ENCODE measurements at regions not wholly inside any gene's neighbourhood (a gene's known extent, or its start where the extent isn't known, plus 50 kb on each side); places are given as distances from the start of the nearest gene placed in this dataset.

DNA sequence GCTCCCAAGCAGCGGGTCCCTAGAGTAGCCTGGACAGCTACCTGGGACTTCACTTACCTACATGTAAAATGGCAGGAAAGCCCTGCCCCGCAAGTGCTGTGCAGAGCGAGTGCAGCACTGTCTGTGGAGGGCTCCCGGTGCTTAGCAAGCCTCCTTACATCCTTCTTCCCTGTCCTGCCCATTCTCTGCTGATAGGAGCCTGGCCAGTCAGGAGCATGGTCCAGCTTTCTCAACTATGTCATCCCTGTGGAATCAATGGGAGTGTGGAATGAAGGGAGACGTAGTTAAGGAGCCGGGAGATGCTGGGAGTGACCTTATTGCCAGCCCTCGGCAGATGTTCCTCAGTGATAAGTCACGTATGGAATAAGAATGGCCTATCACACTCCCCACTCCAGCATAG is 661.9 kb upstream of the ID2 start:
- no peaks in the 10 kb centered on the region for H3K9me3 ChIP-seq (ENCODE audit: control insufficient read depth, low read length)
- H3K4me3 ChIP-seq (ENCODE audit: insufficient read depth, low read depth, low read length, poor library complexity, severe bottlenecking), result no peak overlapping the region
- no peak overlapping the region for H3K27ac ChIP-seq (ENCODE audit: insufficient read depth, low read length, poor library complexity, severe bottlenecking)
- no peaks in the 10 kb centered on the region for H3K36me3 ChIP-seq (ENCODE audit: control insufficient read depth, insufficient read depth, low read length)
- no peak for DNase-seq
- H3K27me3 ChIP-seq (replicated peaks; ENCODE audit: control insufficient read depth, insufficient read depth, low read length, poor library complexity, severe bottlenecking), result no peaks in the 10 kb centered on the region
- H3K4me1 ChIP-seq (ENCODE audit: control insufficient read depth, insufficient read depth, low read length, poor library complexity, severe bottlenecking), result no peaks in the 10 kb centered on the region

- Histone ChIP-seq H3K4me1 (ENCODE audit: control insufficient read depth, insufficient read depth, low read length, poor library complexity, severe bottlenecking) (no peaks in the 10 kb centered on the region), H3K4me3 (ENCODE audit: insufficient read depth, low read depth, low read length, poor library complexity, severe bottlenecking) (no peak overlapping the region), H3K36me3 (ENCODE audit: control insufficient read depth, insufficient read depth, low read length) (no peaks in the 10 kb centered on the region), H3K27ac (ENCODE audit: insufficient read depth, low read length, poor library complexity, severe bottlenecking) (no peak overlapping the region), H3K9me3 (ENCODE audit: control insufficient read depth, low read length) (no peaks in the 10 kb centered on the region), H3K27me3 (replicated peaks; ENCODE audit: control insufficient read depth, insufficient read depth, low read length, poor library complexity, severe bottlenecking) (no peaks in the 10 kb centered on the region)
- no peak for DNase-seq
These were observed 659.9 kb upstream of the ID2 start for GRCh38 chr2:8021921-8022320.

GRCh38 chr2:8022908-8023640 is 658.8 kb upstream of the ID2 start:
- no peaks in the 10 kb centered on the region for H3K27me3 ChIP-seq (replicated peaks; ENCODE audit: control insufficient read depth, insufficient read depth, low read length, poor library complexity, severe bottlenecking)
- H3K4me1 ChIP-seq (ENCODE audit: control insufficient read depth, insufficient read depth, low read length, poor library complexity, severe bottlenecking), result no peaks in the 10 kb centered on the region
- H3K4me3 ChIP-seq (ENCODE audit: insufficient read depth, low read depth, low read length, poor library complexity, severe bottlenecking), result no peak overlapping the region
- no peak for DNase-seq
- H3K9me3 ChIP-seq (ENCODE audit: control insufficient read depth, low read length), result no peaks in the 10 kb centered on the region
- no peaks in the 10 kb centered on the region for H3K36me3 ChIP-seq (ENCODE audit: control insufficient read depth, insufficient read depth, low read length)
- H3K27ac ChIP-seq (ENCODE audit: insufficient read depth, low read length, poor library complexity, severe bottlenecking), result no peak overlapping the region

GRCh38 chr2:8024506-8024905 is 657.4 kb upstream of the ID2 start:
- Histone ChIP-seq H3K4me3 (ENCODE audit: insufficient read depth, low read depth, low read length, poor library complexity, severe bottlenecking) (no peak overlapping the region), H3K4me1 (ENCODE audit: control insufficient read depth, insufficient read depth, low read length, poor library complexity, severe bottlenecking) (no peaks in the 10 kb centered on the region), H3K27ac (ENCODE audit: insufficient read depth, low read length, poor library complexity, severe bottlenecking) (no peak overlapping the region), H3K27me3 (replicated peaks; ENCODE audit: control insufficient read depth, insufficient read depth, low read length, poor library complexity, severe bottlenecking) (no peaks in the 10 kb centered on the region), H3K36me3 (ENCODE audit: control insufficient read depth, insufficient read depth, low read length) (no peaks in the 10 kb centered on the region), H3K9me3 (ENCODE audit: control insufficient read depth, low read length) (no peaks in the 10 kb centered on the region)
- no peak for DNase-seq

DNA sequence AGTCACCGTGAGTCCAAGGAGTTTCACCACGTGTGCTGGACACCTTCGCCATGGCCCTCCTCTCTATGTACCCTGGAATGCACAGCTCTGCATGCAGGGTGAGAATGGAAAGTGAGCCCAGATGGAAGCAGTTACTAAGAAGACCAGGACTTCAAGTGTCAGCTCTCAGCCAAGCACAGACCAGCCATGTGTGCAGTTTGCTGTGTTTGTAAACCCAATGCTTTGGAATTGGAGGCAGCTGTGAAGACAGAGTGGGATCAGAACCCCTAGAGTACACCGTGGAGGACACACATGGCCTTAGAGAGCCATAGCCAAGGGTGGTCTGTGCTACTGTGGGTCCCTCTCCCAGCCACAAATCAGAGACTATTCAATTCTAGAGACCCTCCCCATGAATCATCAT is 655.5 kb upstream of the ID2 start:
- Histone ChIP-seq H3K27ac (ENCODE audit: insufficient read depth, low read length, poor library complexity, severe bottlenecking) (no peak overlapping the region), H3K27me3 (replicated peaks; ENCODE audit: control insufficient read depth, insufficient read depth, low read length, poor library complexity, severe bottlenecking) (no peaks in the 10 kb centered on the region), H3K36me3 (ENCODE audit: control insufficient read depth, insufficient read depth, low read length) (no peaks in the 10 kb centered on the region), H3K4me3 (ENCODE audit: insufficient read depth, low read depth, low read length, poor library complexity, severe bottlenecking) (no peak overlapping the region), H3K9me3 (ENCODE audit: control insufficient read depth, low read length) (no peaks in the 10 kb centered on the region), H3K4me1 (ENCODE audit: control insufficient read depth, insufficient read depth, low read length, poor library complexity, severe bottlenecking) (no peaks in the 10 kb centered on the region)
- no peak for DNase-seq

- DNase-seq, result no peak
- H3K4me1 ChIP-seq (ENCODE audit: control insufficient read depth, insufficient read depth, low read length, poor library complexity, severe bottlenecking), result no peaks in the 10 kb centered on the region
- H3K27me3 ChIP-seq (replicated peaks; ENCODE audit: control insufficient read depth, insufficient read depth, low read length, poor library complexity, severe bottlenecking), result no peaks in the 10 kb centered on the region
- no peaks in the 10 kb centered on the region for H3K36me3 ChIP-seq (ENCODE audit: control insufficient read depth, insufficient read depth, low read length)
- H3K27ac ChIP-seq (ENCODE audit: insufficient read depth, low read length, poor library complexity, severe bottlenecking), result no peak overlapping the region
- H3K4me3 ChIP-seq (ENCODE audit: insufficient read depth, low read depth, low read length, poor library complexity, severe bottlenecking), result no peak overlapping the region
- H3K9me3 ChIP-seq (ENCODE audit: control insufficient read depth, low read length), result no peaks in the 10 kb centered on the region
These were observed 654.5 kb upstream of the ID2 start for GRCh38 chr2:8027387-8027786.

DNA sequence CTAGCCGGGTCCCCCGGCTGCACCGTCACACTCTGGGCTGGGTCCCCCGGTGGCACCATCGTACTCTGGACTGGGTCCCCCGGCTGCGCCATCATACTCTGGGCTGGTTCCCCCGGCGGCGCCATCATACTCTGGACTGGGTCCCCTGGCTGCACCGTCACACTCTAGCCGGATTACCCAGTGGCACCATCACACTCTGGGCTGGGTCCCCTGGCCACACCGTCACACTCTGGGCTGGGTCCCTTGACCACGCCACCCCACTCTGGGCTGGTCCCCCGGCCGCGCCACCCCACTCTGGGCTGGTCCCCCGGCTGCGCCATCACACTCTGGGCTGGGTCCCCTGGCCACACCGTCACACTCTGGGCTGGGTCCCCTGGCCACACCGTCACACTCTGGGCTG is 653.8 kb upstream of the ID2 start:
- H3K4me1 ChIP-seq (ENCODE audit: control insufficient read depth, insufficient read depth, low read length, poor library complexity, severe bottlenecking), result no peaks in the 10 kb centered on the region
- H3K36me3 ChIP-seq (ENCODE audit: control insufficient read depth, insufficient read depth, low read length), result no peaks in the 10 kb centered on the region
- no peak for DNase-seq
- H3K9me3 ChIP-seq (ENCODE audit: control insufficient read depth, low read length), result no peaks in the 10 kb centered on the region
- H3K27me3 ChIP-seq (replicated peaks; ENCODE audit: control insufficient read depth, insufficient read depth, low read length, poor library complexity, severe bottlenecking), result no peaks in the 10 kb centered on the region
- H3K4me3 ChIP-seq (ENCODE audit: insufficient read depth, low read depth, low read length, poor library complexity, severe bottlenecking), result no peak overlapping the region
- H3K27ac ChIP-seq (ENCODE audit: insufficient read depth, low read length, poor library complexity, severe bottlenecking), result no peak overlapping the region

GRCh38 chr2:8028436-8028835 is 653.4 kb upstream of the ID2 start:
- Histone ChIP-seq H3K27me3 (replicated peaks; ENCODE audit: control insufficient read depth, insufficient read depth, low read length, poor library complexity, severe bottlenecking) (no peaks in the 10 kb centered on the region), H3K4me1 (ENCODE audit: control insufficient read depth, insufficient read depth, low read length, poor library complexity, severe bottlenecking) (no peaks in the 10 kb centered on the region), H3K36me3 (ENCODE audit: control insufficient read depth, insufficient read depth, low read length) (no peaks in the 10 kb centered on the region), H3K27ac (ENCODE audit: insufficient read depth, low read length, poor library complexity, severe bottlenecking) (no peak overlapping the region), H3K4me3 (ENCODE audit: insufficient read depth, low read depth, low read length, poor library complexity, severe bottlenecking) (no peak overlapping the region), H3K9me3 (ENCODE audit: control insufficient read depth, low read length) (no peaks in the 10 kb centered on the region)
- no peak for DNase-seq

DNA sequence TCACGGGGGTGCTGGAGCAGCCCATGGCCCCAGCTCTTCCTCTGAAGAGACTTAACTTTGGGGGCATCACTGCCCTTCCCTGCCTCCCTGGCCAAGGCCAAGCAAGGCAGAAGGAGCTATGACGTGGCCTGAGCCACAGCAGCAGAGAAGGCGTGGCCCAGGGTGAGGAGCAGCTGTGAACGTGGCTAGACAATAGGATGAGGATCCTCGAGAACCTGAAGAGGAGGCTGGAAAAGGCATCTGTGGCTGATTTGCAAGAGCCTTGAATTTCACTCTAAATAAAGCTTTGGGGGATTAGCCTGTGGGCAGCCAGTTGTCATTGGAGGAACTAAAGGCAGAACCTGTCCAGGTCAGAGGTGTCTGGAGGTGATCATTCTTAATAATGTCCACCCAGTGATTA is 652.9 kb upstream of the ID2 start:
- no peaks in the 10 kb centered on the region for H3K4me1 ChIP-seq (ENCODE audit: control insufficient read depth, insufficient read depth, low read length, poor library complexity, severe bottlenecking)
- DNase-seq, result no peak
- no peak overlapping the region for H3K27ac ChIP-seq (ENCODE audit: insufficient read depth, low read length, poor library complexity, severe bottlenecking)
- no peaks in the 10 kb centered on the region for H3K27me3 ChIP-seq (replicated peaks; ENCODE audit: control insufficient read depth, insufficient read depth, low read length, poor library complexity, severe bottlenecking)
- H3K9me3 ChIP-seq (ENCODE audit: control insufficient read depth, low read length), result no peaks in the 10 kb centered on the region
- H3K36me3 ChIP-seq (ENCODE audit: control insufficient read depth, insufficient read depth, low read length), result no peaks in the 10 kb centered on the region
- H3K4me3 ChIP-seq (ENCODE audit: insufficient read depth, low read depth, low read length, poor library complexity, severe bottlenecking), result no peak overlapping the region

DNA sequence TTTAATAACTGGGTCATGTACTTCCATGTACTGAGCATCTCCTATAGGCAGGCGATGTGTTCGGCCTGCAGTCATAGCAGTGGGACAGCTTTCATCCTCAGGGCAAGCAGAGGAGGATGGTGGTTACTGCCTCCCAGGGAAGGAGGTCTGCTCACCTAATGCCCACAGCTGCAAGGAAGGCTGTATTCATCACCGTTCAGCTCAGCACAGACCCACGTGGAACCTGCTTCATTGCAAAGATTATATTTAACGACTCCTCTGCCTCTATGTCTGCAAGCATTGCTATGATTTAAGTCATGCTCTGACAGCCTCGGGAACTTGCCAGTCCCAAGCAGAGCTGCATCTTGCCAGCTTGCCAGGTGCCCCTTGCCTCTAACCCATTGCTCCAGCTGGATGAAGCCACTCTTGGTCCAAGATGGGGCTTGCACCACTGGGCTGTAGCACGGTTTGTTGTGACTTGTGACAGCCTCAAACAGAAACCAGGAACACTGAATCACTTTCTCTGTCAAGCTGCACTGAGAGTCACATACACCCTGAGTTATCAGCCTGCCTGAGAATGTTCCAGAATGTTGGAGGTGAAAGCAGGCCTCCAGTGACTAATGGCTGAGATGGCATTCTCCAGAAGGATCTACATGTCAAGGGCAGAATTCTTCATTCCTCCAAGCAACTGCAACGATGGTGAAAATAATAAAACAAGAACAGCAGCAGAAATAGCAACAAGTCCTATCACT is 651.1 kb upstream of the ID2 start:
- Histone ChIP-seq H3K27me3 (replicated peaks; ENCODE audit: control insufficient read depth, insufficient read depth, low read length, poor library complexity, severe bottlenecking) (no peaks in the 10 kb centered on the region), H3K4me1 (ENCODE audit: control insufficient read depth, insufficient read depth, low read length, poor library complexity, severe bottlenecking) (no peaks in the 10 kb centered on the region), H3K9me3 (ENCODE audit: control insufficient read depth, low read length) (no peaks in the 10 kb centered on the region), H3K27ac (ENCODE audit: insufficient read depth, low read length, poor library complexity, severe bottlenecking) (no peak overlapping the region), H3K36me3 (ENCODE audit: control insufficient read depth, insufficient read depth, low read length) (no peaks in the 10 kb centered on the region), H3K4me3 (ENCODE audit: insufficient read depth, low read depth, low read length, poor library complexity, severe bottlenecking) (no peak overlapping the region)
- no peak for DNase-seq

All from effector memory CD4-positive, alpha-beta T cell (primary cell).